GM12873 (cell line): ENCODE measurements at regions not wholly inside any gene's neighbourhood (a gene's known extent, or its start where the extent isn't known, plus 50 kb on each side); places are given as distances from the start of the nearest gene placed in this dataset.

Experiments
- TF ChIP-seq, protein P1 (sequence below): IDR thresholded peaks from 2 replicates; pipeline ENCODE4 v1.5.1; 2012; ENCODE audit warnings: low read depth, mild to moderate bottlenecking, moderate library complexity, low read length, control low read depth; ENCODE audit not compliant: insufficient read depth; ENCODE audit errors: missing control alignments

DNA sequence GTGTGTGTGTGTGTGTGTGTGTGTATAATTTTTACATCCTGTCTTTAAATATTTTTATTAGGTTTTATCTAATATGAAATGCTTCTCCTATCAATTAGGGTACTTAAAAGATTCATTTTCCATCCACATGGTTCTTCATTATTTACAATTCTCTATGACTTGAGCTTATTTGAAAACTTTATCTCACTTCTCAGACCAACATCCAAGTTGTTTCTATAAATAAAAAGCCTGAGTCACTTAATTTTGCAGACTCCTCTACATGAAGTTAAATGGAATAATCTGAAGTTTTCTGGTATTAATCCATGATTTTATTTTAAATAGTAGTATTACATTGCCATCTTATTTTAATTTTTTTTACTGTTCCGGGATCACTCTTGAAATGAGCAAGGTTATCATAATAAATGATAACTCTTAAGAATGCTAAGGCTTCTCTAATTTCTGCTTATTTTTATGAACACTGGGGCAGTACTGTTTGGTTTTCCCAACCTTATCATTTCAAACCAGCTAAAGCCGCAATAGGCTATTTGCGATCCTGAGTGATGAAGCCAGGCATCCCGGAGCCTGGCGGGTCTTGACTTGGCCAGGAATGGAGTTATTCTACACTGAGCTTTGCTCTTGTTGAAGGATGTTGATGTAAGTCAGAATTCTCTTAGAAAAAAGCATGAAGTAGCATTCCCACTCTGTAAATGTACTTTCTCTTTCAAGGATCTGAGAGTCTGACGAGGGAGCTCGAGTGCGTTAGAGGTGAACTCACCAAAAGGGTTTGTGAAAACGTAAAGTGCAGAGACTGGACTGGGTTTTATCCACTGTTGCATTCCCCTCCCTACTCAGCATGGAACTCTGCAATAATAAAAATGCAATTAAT is 220.2 kb upstream of the LRTM1 start:
- TF ChIP-seq, protein P1, sequence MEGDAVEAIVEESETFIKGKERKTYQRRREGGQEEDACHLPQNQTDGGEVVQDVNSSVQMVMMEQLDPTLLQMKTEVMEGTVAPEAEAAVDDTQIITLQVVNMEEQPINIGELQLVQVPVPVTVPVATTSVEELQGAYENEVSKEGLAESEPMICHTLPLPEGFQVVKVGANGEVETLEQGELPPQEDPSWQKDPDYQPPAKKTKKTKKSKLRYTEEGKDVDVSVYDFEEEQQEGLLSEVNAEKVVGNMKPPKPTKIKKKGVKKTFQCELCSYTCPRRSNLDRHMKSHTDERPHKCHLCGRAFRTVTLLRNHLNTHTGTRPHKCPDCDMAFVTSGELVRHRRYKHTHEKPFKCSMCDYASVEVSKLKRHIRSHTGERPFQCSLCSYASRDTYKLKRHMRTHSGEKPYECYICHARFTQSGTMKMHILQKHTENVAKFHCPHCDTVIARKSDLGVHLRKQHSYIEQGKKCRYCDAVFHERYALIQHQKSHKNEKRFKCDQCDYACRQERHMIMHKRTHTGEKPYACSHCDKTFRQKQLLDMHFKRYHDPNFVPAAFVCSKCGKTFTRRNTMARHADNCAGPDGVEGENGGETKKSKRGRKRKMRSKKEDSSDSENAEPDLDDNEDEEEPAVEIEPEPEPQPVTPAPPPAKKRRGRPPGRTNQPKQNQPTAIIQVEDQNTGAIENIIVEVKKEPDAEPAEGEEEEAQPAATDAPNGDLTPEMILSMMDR, result no peak

DNA sequence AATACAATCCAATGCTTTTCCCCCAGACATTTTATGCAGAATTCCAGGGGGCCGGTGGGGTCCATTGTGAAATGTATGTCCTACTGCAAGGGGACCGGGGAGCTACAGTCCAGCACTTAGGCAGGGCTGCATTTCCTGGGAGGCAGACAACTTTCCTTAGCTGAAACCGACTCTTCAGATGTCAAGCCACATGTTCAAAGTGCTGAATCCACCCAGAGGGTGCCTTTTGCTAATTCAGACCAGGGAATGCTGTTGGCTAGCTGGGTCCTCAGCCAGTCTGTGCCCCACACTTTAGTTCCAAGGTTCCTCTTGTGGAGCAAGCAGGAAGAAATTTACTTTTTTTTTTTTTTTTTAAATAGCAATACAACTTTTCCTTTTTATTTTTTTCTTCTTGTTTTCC is 219.5 kb upstream of the LRTM1 start:
- TF ChIP-seq, protein P1, result no peak

DNA sequence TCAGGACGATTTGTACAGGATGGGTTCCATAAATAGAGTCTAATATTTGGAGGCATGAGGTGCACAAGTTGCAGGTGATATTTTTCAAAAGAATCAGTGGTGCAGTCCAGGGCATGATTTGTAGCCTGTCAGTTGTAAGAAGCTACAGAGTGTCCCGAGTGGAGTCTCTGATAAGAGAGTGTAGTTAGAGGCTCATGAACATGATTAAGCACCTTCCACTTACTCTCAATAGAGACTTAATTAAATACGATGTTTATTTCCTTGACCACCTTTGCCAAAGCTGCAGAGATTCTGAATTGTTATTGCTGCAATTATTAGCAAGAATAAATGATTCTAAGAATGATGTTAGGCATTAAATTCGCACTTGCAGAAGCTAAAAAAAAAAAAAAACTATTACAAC is 218.4 kb upstream of the LRTM1 start:
- TF ChIP-seq, protein P1, result no peak

DNA sequence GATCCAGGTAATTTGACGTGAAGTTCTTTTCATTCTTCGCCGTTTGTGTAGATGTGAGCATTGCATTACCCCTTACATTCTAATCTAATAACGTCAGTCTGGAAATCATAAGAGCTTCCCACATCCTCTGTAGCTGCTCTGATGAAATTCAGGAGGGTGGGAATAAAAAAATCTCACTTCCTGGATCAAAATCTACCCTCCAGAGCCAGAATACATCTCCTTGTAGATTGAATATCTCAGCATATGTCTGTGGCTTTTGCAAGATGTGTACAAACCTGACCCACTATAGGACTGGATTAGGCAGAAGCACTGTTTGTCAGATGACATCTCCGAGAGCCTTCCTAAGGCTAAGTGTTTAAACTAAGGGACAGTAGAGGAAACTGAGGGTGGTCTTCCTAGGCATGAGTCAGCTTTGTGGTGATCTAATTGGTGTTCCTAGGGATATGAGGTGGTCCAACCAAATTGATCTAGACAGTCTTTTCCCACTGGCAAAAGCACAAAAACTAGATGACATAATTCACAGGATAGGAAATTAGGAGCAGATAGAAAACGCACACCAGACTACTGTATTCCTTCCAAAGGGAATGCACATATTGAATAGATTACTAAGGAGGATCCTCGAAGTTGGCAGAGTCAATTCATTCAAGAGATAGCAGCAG is 216.3 kb upstream of the LRTM1 start:
- TF ChIP-seq, protein P1, result no peak

DNA sequence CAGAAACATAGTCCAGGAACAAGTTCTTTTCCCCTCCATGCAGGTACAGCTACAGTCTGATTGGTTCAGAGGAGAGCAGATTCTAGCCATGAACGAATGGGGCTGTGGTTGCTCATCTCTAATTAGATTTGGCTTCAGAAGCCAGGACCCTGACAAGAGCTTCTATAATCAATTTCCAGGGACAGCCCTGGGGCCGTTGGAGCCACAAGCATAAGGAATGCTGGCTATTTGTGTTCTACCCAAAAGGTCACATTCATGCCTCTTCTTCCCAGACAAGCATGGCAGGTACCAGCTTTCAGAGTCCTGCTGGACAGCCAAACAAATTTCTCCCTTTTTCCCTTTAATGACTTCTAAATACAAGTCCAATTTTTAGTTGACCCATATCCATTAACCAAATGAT is 215.5 kb upstream of the LRTM1 start:
- TF ChIP-seq, protein P1, result no peak

DNA sequence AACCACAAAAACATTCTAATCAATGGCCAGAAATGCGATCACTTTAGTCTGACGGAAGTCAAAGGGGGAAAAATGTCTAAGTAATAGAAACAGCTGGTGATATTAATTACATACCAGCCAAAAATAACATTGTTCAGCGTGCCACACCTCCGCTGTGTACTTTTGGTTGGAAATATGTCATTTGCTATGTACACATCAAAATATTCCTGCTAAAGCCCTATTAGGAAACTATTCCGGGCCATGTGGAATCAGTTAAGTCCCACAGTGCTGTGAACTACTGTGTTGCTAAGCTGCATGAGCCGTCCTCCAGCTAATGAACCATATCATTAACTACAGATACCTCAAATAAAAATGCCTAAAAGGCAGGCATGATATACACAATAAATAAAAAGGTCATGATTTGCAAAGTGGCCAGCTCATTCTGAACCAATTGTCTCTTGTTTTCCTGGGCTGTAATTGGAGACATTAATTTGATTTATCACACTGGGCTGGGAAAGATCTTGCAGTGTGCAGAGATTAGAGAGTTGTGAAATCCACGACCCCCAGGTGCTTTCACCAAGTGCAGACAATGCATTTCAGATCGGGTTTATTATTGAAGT is 200.5 kb upstream of the LRTM1 start:
- TF ChIP-seq, protein P1, result no peak

DNA sequence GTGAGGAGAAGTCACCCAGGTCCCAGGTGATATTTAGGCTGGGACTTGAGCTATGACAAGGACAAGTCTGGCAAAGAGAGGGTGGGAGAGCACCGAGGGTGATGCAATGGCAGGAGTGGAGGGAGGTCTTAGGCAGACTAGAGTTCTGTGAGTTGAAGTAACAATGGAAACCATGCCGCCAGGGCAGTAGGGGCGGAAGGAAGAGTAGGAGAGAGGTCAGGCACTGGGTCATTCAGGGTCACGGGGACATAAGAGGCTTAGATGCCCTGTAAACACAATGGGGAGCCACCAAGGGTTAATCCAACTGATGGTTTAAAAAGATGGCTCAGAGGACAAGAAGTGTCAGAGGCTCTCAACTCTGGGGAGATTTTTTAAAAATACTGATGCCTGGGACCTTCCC is 199.7 kb upstream of the LRTM1 start:
- TF ChIP-seq, protein P1, result no peak
